ENCODE measurements at regions not wholly inside any gene's neighbourhood (a gene's known extent, or its start where the extent isn't known, plus 50 kb on each side); places are given as distances from the start of the nearest gene placed in this dataset.
A peak's percentile ranks its signal among the peaks of the same experiment; 100 is the strongest.
"Not testable (repeated sequence)": the region's sequence is repeated elsewhere in the genome, so short reads cannot be mapped to it uniquely, and the experiment has no call there.

DNA sequence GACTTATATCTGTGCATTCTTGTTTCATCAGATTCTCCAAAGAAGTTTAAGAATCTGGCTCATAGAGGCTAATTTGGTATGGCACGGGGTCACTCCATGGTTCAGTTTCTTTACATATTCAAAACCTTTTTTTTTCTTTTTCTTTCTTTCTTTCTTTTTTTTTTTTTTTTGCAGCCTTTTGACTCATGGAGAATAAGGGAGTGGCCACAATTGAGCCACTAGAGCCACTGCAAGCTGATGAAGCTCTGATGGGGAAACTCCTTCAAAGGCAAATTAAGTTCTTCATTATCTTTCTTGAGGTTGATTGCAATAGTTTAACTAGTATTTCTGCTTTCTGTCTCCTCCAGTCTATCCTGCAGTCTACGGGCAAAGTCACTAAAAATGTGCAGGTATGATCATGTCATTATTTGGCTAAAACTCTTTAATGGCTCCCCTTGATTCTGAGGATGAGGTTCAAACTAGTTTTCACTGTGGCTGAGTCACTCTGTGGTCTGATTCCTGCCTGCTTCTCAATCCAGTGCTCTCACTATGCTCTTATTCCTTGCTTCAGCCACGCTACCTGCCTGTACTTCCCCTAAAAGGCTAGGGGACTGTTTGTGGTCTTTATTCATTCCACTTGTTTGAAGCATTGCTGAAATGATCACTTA, 93.5 kb upstream of the RIOK2 start:
- no peak overlapping the region for H3K4me3 ChIP-seq (ENCODE audit: low read length)
- TF ChIP-seq, protein P1, sequence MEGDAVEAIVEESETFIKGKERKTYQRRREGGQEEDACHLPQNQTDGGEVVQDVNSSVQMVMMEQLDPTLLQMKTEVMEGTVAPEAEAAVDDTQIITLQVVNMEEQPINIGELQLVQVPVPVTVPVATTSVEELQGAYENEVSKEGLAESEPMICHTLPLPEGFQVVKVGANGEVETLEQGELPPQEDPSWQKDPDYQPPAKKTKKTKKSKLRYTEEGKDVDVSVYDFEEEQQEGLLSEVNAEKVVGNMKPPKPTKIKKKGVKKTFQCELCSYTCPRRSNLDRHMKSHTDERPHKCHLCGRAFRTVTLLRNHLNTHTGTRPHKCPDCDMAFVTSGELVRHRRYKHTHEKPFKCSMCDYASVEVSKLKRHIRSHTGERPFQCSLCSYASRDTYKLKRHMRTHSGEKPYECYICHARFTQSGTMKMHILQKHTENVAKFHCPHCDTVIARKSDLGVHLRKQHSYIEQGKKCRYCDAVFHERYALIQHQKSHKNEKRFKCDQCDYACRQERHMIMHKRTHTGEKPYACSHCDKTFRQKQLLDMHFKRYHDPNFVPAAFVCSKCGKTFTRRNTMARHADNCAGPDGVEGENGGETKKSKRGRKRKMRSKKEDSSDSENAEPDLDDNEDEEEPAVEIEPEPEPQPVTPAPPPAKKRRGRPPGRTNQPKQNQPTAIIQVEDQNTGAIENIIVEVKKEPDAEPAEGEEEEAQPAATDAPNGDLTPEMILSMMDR (conservative IDR thresholded peaks at IDR 0.05; ENCODE audit: low read depth, low read length) = no peak
- no peak for DNase-seq (ENCODE audit: low read depth)

DNA sequence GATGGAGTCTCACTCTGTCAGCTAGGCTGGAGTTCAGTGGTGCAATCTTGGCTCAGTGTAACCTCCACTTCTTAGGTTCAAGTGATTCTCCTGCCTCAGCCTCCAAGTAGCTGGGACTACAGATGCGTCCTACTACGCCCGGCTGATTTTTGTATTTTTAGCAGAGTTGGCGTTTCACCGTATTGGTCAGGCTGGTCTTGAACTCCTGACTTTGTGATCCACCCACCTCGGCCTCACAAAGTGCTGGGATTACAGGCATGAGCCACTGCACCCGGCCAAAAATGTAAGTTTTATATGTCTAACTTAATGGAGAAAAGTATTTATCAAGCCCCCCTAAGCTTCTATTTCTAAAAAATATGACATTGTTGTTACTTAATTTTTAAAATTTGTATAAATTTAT, 98.2 kb upstream of the RIOK2 start:
- no peak overlapping the region for H3K4me3 ChIP-seq (ENCODE audit: low read length)
- no peak for DNase-seq (ENCODE audit: low read depth)
- TF ChIP-seq, protein P1 (conservative IDR thresholded peaks at IDR 0.05; ENCODE audit: low read depth, low read length) = no peak

DNA sequence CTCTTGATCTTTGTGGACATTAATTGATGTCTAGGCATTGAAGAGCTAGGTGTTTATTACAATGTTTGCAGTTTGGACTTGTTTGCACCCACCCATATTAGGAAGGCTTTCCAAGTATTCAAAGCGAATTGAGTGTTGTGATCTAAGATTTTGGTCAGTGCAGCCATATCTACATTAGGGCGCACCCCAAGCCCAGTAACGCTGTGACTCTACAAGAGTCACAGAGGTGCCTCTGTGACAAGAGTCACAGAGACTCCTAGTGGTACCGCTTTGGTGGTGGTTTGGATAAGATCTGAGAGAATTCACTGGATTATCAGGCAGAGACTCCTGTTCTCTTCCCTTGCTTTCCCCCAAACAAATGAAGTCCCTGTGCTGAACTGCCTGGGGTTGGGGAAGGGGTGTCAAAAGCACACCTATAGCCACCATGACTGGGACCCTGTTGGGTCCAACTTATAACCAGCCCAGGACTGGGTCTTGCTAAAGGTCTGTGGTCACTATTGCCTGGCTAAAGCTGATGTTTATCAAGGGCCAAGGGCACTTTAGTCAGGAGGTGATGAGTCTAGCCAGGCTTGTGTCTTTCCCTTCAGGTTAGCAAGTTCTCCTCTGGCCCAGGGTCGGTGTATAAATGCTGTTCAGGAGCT, 114.1 kb upstream of the RIOK2 start:
- H3K4me3 ChIP-seq (ENCODE audit: low read length) = no peak overlapping the region
- no peak for DNase-seq (ENCODE audit: low read depth)
- TF ChIP-seq, protein P1 (conservative IDR thresholded peaks at IDR 0.05; ENCODE audit: low read depth, low read length) = peak; percentile 46

DNA sequence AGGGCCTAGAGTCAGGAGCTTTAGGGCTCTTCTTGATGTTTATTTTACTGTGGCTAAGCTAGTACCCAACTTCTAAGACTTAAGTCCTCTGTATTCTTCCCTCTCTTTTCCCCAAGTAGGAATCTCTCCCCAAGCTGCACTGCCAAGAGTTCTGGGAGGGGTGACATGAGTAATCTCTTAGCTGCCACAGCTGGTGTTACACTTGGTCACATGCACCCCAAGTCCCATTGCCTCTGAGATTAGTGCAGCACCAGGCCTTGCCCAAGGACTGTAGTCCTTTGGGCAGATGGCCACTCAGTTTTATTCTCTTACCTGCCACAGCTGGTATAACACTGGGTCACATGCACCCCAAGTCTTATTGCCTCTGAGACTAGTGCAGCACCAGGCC, 114.7 kb upstream of the RIOK2 start:
- no peak overlapping the region for H3K4me3 ChIP-seq (ENCODE audit: low read length)
- TF ChIP-seq, protein P1 (conservative IDR thresholded peaks at IDR 0.05; ENCODE audit: low read depth, low read length) = no peak
- DNase-seq (ENCODE audit: low read depth) = no peak

DNA sequence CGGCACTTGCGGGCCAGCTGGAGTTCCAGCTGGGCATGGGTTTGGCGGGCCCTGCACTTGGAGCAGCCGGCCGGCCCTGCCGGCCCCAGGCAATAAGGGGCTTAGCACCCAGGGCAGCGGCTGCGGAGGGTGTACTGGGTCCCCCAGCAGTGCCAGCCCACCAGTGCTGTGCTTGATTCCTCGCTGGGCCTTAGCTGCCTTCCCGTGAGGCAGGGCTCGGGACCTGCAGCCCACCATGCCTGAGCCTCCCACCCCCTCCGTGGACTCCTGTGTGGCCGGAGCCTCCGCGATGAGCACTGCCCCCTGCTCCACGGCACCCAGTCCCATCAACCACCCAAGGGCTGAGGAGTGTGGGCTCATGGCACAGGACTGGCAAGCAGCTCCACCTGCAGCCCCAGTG, 118.1 kb upstream of the RIOK2 start:
- not testable (repeated sequence) for DNase-seq (ENCODE audit: low read depth); H3K4me3 ChIP-seq (ENCODE audit: low read length)

DNA sequence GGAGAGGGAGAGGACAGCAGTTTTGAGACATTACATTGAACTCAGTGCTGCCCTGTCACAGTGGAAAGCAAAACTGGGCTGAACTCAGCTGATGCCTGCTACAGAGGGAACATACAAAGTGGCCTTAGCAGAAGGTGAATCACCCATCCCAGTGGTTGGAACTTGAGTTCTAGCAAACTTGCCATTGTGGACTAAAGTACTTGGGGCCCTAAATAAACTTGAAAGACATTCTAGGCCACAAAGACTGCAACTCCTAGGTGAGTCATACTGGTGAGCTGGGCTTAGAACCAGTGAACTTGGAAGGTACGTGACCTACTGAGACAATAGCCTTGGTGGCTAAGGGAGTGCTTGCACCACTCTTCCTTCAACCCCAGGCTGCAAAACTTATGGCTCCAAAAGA, 155.7 kb upstream of the RIOK2 start:
- no peak overlapping the region for H3K4me3 ChIP-seq (ENCODE audit: low read length)
- TF ChIP-seq, protein P1 (conservative IDR thresholded peaks at IDR 0.05; ENCODE audit: low read depth, low read length) = no peak
- no peak for DNase-seq (ENCODE audit: low read depth)

DNA sequence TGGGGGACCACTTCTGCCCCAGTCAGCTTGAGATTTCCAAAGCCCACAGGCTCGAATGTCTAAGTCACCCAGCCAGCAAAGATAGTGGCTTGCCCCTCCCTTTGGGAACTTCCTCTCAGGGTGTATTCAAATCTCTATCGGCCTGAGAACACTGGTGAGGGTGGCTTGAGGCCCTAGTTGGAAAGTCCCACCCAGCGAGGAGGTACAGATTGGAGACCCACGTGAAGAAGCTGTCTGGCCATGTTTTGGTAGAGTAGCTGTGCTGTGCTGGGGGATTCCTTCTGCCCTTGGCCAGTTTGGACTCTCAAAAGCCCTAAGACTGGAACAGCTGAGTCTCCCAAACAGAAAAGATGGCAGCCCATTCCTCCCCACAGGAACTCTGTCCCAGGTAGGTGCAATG, 172.7 kb upstream of the RIOK2 start:
- TF ChIP-seq, protein P1 (conservative IDR thresholded peaks at IDR 0.05; ENCODE audit: low read depth, low read length) = no peak
- DNase-seq (ENCODE audit: low read depth) = no peak
- H3K4me3 ChIP-seq (ENCODE audit: low read length) = no peak overlapping the region

Data from retinal pigment epithelial cell (primary cell).